HepG2 (cell line): ENCODE measurements at regions not wholly inside any gene's neighbourhood (a gene's known extent, or its start where the extent isn't known, plus 50 kb on each side); places are given as distances from the start of the nearest gene placed in this dataset.

Experiments used
- AFF4 ChIP-seq: sonication (generic); formaldehyde crosslinking; IDR thresholded peaks from 2 replicates; pipeline ENCODE4 v1.4.0; 2020; ENCODE audit warnings: missing genetic modification reagents
- ASH2L ChIP-seq: fragments of 300-600, 200-600 bp; sonication (generic); IDR thresholded peaks from 2 replicates; pipeline ENCODE4 v1.7.0; 2017; ENCODE audit warnings: low read depth, mild to moderate bottlenecking, moderate library complexity, mixed read lengths, low read length; ENCODE audit not compliant: insufficient read length
- BHLHE40 ChIP-seq: IDR thresholded peaks from 2 replicates; pipeline ENCODE4 v1.6.1; 2011; ENCODE audit warnings: low read length, improper control_type of control experiment
- CEBPB ChIP-seq: IDR thresholded peaks from 2 replicates; pipeline ENCODE4 v1.6.1; 2011; ENCODE audit warnings: low read depth, low read length, improper control_type of control experiment, borderline replicate concordance
- CTCF ChIP-seq: sonication (generic); formaldehyde crosslinking; IDR thresholded peaks from 2 replicates; pipeline ENCODE4 v1.5.0; 2020; ENCODE audit warnings: mild to moderate bottlenecking, missing genetic modification reagents, moderate library complexity
- POGZ ChIP-seq: sonication (generic); formaldehyde crosslinking; IDR thresholded peaks from 2 replicates; pipeline ENCODE4 v1.4.0; 2020; ENCODE audit warnings: mild to moderate bottlenecking, missing genetic modification reagents
- SMAD9 ChIP-seq: sonication (generic); formaldehyde crosslinking; IDR thresholded peaks from 2 replicates; pipeline ENCODE4 v1.5.1; 2020; ENCODE audit warnings: mild to moderate bottlenecking, missing genetic modification reagents
- ZNF354B ChIP-seq: sonication (generic); formaldehyde crosslinking; IDR thresholded peaks from 2 replicates; pipeline ENCODE4 v1.8.0; 2022; ENCODE audit warnings: mild to moderate bottlenecking, missing genetic modification reagents
- ZNF414 ChIP-seq: sonication (generic); formaldehyde crosslinking; IDR thresholded peaks from 2 replicates; pipeline ENCODE4 v1.5.0; 2020; ENCODE audit warnings: missing genetic modification reagents

- TF ChIP-seq BHLHE40 (no peak), ZNF414 (no peak), SMAD9 (CRISPR knock-in tag) (no peak), ZNF354B (CRISPR knock-in tag) (no peak), POGZ (CRISPR knock-in tag) (no peak), AFF4 (CRISPR knock-in tag) (no peak), CTCF (CRISPR knock-in tag) (no peak), ASH2L (no peak), CEBPB (no peak)
These were observed 309.8 kb upstream of the SGK1 start for GRCh38 chr6:134627707-134628106.
